C4-2B (cell line): ENCODE measurements at regions not wholly inside any gene's neighbourhood (a gene's known extent, or its start where the extent isn't known, plus 50 kb on each side); places are given as distances from the start of the nearest gene placed in this dataset.

Experiments used
- CTCF ChIP-seq: fragments of 450-650 bp; conservative IDR thresholded peaks from 2 replicates; pipeline ENCODE4 v1.5.1; 2017; ENCODE audit warnings: mild to moderate bottlenecking
- ZFX ChIP-seq: fragments of 450-650 bp; IDR thresholded peaks from 2 replicates; pipeline ENCODE4 v1.6.1; 2017

GRCh38 chr22:47612311-47612910 is 850.0 kb downstream of the TBC1D22A start:
- TF ChIP-seq CTCF = no peak
- no peak for TF ChIP-seq ZFX
